ENCODE measurements at regions not wholly inside any gene's neighbourhood (a gene's known extent, or its start where the extent isn't known, plus 50 kb on each side); places are given as distances from the start of the nearest gene placed in this dataset.

DNA sequence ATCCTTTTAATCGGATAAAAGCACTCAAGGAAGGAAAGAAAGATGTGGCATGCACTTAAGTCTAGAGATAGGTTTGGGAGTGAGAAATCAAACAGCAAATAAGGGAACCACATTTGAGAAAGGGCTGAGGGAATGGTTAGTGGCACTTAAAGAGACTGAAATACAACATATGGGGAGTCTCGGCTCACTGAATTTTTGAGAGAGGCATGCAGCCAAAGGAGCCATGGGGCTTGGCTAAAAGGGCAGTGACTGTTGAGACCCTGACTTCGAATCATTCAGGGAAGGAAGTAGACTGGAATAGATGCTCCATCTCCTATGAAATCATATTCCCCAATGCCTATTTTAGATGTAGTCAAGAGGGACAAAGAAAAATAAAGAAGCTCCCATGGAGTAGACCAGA, 58.3 kb upstream of the HAO2 start:
- TF ChIP-seq, protein P1, sequence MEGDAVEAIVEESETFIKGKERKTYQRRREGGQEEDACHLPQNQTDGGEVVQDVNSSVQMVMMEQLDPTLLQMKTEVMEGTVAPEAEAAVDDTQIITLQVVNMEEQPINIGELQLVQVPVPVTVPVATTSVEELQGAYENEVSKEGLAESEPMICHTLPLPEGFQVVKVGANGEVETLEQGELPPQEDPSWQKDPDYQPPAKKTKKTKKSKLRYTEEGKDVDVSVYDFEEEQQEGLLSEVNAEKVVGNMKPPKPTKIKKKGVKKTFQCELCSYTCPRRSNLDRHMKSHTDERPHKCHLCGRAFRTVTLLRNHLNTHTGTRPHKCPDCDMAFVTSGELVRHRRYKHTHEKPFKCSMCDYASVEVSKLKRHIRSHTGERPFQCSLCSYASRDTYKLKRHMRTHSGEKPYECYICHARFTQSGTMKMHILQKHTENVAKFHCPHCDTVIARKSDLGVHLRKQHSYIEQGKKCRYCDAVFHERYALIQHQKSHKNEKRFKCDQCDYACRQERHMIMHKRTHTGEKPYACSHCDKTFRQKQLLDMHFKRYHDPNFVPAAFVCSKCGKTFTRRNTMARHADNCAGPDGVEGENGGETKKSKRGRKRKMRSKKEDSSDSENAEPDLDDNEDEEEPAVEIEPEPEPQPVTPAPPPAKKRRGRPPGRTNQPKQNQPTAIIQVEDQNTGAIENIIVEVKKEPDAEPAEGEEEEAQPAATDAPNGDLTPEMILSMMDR (IDR thresholded peaks at IDR 0.05 in 2 of 3, conservative IDR thresholded peaks at IDR 0.05 in 1 of 3; ENCODE audit: borderline replicate concordance in 1 of 3, insufficient read depth in 1 of 3, low read depth in 2 of 3, low read length in 2 of 3), result no peak
- TF ChIP-seq EZH2 (IDR thresholded peaks at IDR 0.05) (no peak), POLR2AphosphoS5 (IDR thresholded peaks at IDR 0.05; ENCODE audit: low read depth, low read length) (no peak), SRF (IDR thresholded peaks at IDR 0.05; ENCODE audit: low read depth) (no peak), POLR2A (IDR thresholded peaks at IDR 0.05; ENCODE audit: borderline replicate concordance, extremely low read depth, insufficient read depth, insufficient read length) (no peak), EZH2phosphoT487 (IDR thresholded peaks at IDR 0.05; ENCODE audit: borderline replicate concordance) (no peak), EGR1 (IDR thresholded peaks at IDR 0.05; ENCODE audit: low read depth) (no peak)

Data from HCT116 (cell line).